ENCODE measurements at regions not wholly inside any gene's neighbourhood (a gene's known extent, or its start where the extent isn't known, plus 50 kb on each side); places are given as distances from the start of the nearest gene placed in this dataset.

DNA sequence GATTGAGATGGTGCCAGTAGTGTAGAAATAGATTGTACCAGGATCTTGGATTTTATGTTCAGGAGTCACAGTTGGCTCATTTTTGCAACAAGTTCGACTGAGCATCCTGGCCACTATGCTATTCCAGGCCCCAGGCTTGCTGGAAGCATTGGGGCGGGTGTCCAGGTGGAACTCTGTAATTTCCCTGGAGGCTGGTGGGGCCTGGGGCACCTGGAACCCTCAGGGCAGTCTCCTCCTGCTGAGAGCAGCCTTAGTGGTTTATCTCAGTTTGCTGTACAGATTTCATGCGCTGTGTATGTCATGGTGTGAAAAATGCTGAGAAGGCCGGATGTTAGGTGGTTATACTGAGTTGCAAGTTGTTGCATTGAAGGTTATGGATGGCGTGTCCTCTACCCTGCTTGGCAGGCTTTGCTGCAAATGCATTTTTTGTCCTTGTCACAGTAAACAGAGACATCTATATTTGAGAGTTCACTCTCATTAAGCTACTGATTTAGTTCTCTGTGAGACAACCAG lies 135.1 kb upstream of the MYLIP start:
- no peak for DNase-seq

- DNase-seq: no peak
These were observed 138.7 kb upstream of the MYLIP start for GRCh38 chr6:15990179-15990578.

DNA sequence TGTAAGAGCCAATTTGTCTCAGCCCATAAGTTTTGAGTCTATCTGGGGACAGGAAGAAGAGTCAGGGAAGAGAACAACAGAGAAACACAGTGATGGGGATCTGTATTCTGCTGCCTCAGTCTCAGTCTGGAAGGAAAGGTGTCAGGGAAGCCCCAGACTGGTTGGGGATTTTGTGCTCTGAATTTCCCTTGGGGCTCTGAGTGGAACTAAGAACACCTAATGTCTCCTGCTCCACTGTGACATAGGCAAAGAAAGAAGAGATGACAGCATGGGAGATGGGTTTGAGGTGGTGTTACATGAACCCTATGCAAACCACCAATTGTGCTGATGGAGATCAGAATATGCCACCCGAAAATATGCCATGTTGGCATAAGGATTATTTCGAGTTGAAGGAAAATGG lies 139.5 kb upstream of the MYLIP start:
- no peak for DNase-seq

DNA sequence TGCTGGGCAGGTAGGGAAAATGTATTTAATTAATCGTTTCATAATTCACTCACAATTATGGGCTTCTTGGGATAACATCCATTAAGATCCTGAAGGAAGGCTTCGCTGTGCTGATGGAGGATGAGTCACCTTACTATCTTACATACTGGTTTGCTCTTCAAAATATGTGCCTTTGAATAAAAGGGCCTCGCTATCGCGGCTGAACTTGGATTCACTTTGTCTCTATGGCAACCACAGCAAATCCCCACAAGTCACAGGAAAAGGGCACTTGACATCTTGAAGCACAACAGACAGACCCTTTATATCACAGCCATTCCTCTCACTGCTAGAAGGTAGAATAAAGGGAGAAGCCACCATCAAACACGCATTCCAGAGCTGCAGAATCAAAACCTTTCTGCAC lies 141.3 kb upstream of the MYLIP start:
- peak; percentile 21 for DNase-seq

- DNase-seq: no peak
These were observed 142.8 kb upstream of the MYLIP start for GRCh38 chr6:15986027-15986629.

GRCh38 chr6:15985379-15985959 lies 143.4 kb upstream of the MYLIP start:
- DNase-seq: no peak

DNA sequence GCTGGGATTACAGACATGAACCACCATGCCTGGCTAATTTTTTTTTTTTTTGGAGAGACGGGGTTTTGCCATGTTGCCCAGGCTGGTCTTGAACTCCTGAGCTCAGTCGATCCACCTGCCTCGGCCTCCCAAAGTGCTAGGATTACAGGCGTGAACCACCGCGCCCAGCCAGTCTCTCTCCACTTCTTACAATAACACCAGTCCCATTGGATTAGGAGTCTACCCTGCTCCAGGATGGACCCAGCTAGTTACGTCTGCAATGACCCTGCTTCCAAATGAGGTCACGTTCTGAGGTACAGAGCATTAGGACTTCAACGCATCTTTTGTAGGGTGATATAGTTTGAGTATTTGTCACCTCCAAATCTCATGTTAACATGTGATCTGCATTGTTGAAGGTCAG lies 146.9 kb upstream of the MYLIP start:
- DNase-seq: no peak

GRCh38 chr6:15980801-15981200 lies 148.1 kb upstream of the MYLIP start:
- no peak for DNase-seq

DNA sequence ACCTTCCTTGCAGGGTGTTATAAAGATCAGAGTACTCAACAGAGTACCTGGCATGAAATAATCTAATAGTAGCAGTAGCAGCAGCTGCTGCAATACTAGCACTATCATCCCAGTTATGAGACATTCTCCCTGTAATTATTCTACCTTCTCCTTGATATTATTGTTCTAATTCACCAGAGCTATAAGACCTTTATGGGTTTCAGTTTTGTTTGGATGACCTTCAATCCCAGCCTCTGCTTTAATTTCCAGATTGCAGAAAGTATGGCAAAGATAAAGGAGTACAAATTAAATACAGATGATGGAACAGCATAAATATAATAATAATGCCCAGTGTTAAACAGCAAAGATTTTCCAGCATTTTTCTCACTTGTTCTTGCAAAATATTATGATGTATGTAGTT lies 150.5 kb upstream of the MYLIP start:
- no peak for DNase-seq

DNA sequence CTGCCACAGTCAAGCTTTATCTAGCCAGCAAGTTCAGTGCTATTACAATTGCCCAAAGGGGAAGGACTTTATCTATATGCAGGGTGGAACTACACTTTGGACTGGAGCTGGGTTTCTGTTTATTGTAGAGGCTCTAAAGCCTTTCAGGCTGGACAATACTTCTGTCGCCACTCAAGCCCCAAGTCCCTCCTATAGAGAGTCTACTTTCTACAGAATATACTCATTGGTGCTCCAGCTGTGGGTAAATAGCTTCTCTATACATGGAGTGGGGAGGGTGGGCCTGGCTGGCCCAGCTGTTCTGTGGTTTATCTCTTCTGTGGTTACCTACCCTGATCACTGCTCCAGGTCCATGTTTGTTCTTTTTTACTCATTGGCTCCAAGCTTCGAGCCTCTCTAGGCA lies 151.8 kb upstream of the MYLIP start:
- DNase-seq: no peak

- DNase-seq: no peak
These were observed 154.1 kb upstream of the MYLIP start for GRCh38 chr6:15974817-15975216.

GRCh38 chr6:15970517-15970916 lies 158.4 kb upstream of the MYLIP start:
- no peak for DNase-seq

DNA sequence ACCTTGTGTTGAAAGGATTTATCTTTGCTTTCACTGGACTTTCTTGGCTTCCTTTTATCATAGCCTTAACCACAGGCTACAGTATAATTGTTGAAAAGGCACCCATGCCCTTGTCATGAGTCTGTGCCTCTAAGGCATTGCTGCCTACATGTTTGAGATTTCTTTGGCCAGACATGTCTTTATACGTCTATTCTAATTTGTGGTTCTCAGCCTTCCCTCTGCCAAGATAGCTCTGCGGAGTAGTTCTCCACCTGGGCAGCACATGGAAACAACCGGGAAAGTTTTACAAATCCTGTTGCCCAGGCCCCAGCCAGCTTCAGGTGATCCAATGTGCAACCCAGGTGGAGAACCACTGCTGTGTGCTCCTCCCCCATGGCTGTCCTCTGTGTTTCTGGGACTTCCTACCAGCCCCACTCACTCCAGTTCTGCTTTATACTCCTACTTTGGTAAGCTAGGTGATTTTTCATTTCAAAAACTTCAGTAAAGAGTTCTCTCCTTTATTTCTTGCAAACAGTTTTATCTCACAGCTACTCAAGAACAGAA lies 159.6 kb upstream of the MYLIP start:
- peak; percentile 89 for DNase-seq

DNA sequence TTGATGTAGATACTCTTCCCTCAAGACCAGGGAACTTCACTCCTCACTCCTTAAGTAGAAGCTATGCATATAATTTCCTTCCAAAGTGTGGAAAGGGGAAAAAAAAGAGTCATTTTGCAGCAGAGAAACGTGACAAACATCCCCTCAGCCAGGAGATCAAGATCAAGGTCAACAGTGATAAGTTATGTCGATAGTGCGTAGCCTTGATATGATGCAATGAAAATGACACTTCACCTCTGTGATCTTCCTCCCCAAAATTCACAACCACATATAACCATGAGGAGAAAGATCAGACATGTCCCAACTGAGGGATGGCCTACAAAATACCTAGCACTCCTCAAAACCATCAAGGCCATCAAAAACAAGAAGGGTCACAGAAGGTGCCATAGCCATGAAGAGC lies 160.4 kb upstream of the MYLIP start:
- DNase-seq: no peak

DNA sequence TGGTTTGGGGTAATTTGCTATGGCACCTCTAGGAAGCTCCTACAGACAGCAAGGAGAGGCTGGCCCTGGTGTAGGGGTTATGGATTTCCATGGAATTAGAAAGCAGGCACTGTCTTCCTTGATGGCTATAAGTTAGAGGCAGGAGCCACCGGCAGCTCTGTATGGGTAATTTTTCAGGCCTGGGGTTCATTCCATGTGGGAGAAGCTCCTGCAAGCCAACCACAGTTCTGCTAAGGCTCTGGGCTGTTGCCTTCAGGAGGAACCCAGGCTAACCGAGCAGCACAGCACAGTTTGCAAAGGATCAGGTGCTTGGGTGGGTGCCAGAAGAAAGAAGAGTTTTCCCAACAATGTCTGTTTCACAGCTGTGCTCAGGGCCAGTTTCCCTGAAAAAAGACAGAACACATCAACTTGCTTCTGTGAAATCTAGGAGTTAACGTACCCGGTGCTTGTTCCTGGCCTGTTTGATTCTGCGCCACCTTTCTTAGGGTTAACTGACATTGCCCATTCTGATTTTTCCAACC lies 162.8 kb upstream of the MYLIP start:
- no peak for DNase-seq

DNA sequence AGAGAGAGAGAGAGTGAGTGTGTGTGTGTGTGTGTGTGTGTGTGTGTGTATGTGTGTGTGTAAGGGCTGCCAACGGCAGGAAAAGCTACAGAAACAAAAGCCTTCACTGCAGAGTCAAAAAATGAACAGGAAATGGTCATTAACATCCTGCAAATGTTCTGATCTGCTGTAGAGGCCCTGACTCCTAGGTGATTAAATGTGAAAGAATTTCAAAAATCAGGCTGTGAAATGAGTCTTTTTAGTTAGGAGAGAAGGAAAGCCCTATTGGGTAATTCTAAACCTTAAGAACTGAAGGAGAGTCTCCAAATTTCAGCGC lies 166.5 kb upstream of the MYLIP start:
- DNase-seq: peak; percentile 90

DNA sequence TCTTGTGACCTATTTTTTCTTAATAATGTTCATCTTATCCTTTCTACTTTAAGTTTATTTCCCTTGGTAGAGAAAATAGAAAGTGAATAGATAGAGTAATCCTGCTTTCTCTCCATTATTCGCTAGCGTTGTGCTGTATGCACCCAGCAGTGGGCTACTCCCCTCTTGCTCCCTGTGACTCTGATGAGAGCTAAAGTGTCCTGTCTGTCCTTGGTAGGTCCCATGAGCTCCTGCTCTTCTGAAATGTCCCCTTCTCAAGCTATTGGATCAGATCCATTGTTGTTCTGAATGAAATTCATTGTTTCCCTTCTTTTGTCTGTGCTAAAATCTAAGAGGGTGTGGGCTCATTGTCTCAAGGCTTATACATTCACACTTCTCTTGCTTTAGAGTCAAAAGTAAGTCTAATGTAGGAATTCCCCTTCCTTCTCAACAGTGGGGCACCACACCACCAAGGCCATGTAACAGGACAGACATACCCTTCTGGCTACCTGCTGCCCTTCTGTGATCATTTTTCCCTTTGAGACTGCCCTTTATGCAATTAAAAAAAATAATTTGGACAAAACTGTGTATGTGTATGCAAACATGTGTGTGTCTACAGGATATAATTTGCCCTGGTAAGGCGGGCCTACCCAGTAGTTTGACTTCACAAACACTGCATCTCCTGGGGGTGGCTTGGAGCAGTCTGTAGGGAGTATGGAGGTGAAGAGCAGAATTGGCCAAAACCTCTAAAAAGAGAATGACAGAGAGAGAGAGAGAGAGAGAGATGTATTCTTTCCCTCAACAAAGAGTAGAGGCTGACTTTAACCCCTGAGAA lies 167.0 kb upstream of the MYLIP start:
- no peak for DNase-seq

- no peak for DNase-seq
These were observed 167.9 kb upstream of the MYLIP start for GRCh38 chr6:15960740-15961634.

- no peak for DNase-seq
These were observed 171.2 kb upstream of the MYLIP start for GRCh38 chr6:15957655-15958169.

- DNase-seq: no peak
These were observed 172.4 kb upstream of the MYLIP start for GRCh38 chr6:15956205-15957106.

DNA sequence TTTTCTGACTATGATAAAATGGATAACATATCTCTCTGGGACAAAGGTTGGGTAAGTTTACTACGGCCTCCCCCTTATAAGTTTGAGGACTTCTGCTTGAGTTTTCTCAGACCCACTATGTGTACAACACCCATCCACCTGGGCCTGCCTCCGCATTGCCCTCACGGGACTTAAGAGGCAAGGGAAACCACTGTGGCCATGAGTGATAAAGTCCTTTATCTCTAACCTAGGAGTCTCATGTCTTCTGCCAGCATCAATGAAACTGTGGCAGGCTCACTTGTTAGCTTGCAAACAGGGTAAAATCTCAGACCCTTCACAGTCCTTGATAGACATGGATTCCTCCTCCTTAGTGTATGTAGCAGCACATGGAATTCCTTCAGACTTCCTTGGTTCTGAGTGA lies 173.4 kb upstream of the MYLIP start:
- no peak for DNase-seq
